ENCODE measurements at regions not wholly inside any gene's neighbourhood (a gene's known extent, or its start where the extent isn't known, plus 50 kb on each side); places are given as distances from the start of the nearest gene placed in this dataset.
"Not testable (repeated sequence)": the region's sequence is repeated elsewhere in the genome, so short reads cannot be mapped to it uniquely, and the experiment has no call there.

DNA sequence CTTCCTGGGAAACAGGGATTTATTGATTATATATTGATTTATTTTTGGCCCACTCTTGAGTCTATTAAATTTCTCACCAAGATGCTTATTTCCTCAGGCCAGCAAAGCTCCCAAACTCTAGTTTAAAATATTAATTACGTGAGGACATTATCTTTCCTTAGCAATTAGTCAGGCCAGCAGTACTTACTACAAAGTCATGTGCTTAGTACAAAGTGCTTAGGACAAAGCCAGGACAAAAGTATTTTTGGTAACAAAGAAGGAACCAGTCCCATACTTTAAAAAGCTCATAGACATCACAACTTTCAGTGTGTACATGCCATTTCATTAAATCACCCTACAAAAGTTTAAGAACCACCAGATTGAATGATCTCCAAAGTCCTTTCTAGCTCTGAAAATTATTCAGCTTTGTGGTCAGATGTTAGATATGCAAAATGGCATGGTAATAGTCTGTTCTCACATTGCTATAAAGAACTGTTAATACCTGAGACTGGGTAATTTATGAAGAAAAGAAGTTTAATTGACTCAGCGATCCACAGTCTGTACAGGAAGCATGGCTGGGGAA is 94.7 kb upstream of the PWP1 start:
- DNase-seq (ENCODE audit: low read depth): no peak

DNA sequence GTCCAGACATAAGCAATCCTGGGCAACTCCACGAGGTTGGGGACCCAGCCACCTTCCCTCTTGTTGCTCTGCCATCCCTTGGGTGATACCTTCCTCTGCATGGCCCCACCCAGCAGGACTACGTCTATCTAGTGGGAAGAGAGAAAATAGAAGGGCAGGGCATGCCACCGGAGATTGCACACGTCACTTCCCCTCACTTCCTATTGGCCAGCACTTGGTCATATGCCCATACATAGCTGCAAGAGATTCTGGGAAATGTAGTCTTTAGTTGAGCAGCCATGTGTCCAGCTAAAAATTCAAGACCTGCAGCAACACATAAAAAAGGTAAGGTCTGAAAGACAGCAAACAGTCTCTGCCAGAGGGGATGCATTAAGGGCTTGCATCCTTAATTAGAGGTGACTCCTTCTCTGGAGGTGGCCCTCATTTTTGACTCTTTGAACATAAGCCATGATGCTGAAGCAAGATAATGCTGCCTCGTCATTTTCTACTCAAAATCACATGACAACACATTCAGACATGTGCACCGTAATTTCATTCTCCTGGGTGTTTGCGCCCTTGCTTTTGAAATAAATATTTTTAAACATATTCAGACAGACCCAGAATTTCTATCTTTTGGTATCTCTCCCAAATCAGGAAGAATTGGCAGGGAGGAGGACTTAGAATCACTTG is 91.8 kb upstream of the PWP1 start:
- no peak for DNase-seq (ENCODE audit: low read depth)

DNA sequence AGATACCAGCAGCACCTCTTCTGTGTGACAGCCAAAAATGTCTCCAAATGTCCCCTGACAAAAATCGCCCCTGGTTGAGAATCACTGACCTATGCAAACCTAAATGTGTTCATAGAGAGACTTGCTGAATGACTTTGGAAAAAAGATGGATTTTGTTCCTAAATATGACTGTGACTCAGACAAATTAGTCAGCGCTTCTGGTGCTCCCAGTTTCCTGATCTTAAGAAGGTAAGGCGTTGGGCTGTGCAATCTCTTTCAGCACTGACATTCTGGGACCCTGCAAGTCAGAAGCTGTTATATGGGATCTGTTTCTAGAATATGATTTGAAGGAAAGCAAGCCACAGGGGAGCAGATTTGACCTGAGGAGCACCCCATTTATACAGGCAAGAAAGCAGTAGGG is 90.6 kb upstream of the PWP1 start:
- no peak for DNase-seq (ENCODE audit: low read depth)

DNA sequence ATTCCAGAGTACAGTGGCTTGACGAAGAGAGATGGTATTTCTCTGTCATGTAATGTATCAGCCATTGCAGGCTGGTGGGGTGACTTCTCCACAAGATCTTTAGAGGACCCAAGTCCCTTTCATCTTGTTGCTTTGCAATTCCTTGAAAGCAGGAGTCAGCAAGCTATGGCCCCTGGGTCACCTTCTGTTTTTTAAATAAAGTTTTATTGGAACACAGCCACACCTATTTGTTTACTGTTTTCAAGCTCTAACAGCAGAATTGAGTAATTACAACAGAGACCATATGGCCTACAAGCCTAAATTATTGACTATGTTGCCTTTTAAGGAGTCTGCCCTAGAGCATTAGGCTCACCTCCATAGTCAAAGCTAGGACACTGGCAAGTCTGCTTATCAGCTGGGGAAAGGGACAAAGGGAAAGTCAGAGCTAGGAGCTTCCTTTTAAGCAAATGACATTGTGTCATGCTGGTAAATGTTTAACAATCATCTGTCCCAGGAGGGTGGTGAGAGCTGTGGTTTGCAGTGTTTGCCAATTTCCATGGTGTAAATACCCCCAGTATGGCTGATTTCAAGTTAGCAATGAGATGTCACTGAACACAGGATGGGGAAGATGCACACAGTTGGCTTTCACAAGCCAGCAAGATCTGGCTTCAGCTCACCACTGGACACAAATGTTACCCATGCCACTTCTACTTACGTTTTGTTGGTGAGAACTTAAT is 87.7 kb upstream of the PWP1 start:
- DNase-seq (ENCODE audit: low read depth): no peak

DNA sequence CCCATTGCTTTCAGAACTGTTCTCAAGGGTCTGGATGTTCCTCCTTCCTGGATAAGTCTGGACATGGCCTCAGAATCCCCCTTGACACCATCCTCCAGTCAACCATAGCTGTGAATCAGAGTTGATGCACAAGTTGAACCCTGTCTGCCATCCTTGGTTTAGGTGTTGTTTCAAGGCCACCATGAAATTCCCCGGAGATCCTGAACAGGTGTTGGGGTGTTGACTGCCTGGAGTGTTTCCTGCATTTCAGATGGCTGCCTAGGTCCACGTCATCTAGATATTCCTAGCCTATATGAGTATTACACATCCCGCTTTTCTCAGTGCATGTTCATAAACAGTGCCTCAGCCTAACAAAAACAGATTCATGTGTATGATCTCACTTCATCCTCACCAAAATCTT is 86.7 kb upstream of the PWP1 start:
- no peak for DNase-seq (ENCODE audit: low read depth)

DNA sequence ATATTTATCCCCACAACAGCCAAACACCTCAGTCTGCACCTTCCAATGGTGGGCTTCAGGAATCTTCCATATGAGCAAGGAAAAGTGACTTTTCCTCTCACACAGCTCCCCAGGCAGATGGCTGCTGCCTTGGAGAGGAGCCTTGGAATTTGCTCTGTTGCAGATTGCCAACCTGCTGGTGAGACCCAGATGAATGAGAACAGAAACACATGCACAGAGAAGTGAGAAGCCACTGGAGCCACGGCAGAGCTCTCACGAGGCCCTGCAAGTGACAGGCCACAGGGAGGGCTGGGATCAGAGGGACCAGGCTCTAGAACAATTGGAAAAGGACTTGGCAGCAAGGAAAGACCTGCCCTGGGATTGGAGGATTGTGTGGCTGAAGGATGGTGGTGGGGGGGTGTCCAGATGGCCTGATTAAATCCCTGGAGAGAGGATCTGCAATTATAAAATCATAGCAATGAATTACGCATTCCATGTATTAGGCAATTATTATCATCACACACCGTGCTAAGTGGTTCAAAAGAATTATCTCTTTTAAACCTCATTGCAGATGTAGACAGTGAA is 84.9 kb upstream of the PWP1 start:
- no peak for DNase-seq (ENCODE audit: low read depth)

DNA sequence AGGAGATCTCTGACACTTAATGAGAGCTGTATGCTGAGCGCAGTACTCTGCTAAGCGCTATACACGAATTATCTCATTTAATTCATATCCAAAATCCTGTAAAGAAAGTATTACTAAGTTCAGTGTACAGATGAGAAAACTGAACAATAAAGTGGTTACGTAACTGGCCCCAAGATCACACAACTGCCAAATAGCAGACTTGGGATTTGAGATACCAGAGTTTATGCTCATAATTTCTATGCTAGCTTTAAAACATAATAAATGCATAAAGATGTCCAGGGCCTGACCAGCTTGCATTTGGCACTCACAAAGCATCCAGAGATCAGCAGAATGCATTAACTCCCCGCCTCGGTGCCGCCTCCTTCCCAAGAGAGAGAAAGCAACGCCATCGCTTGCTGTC is 83.2 kb upstream of the PWP1 start:
- no peak for DNase-seq (ENCODE audit: low read depth)

DNA sequence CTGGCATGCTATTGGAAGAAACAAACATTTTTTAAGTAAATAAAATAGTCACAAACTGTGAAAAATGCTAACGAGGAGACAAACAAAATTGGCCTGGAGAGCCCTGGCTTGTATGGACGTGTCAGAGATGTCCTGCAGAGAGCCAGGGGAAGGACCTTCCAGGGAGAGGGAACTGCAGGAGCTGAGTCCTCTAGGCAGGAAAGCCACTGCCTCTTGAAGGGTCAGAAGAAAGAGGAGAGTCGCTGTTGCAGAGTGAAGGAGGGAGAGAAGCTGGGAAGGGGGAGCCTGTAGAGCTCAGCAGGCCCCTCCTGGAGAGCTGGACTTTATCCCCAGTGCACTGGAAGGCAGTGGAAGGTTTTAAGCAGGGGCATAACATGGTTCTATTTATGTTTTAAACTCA is 80.3 kb upstream of the PWP1 start:
- no peak for DNase-seq (ENCODE audit: low read depth)

DNA sequence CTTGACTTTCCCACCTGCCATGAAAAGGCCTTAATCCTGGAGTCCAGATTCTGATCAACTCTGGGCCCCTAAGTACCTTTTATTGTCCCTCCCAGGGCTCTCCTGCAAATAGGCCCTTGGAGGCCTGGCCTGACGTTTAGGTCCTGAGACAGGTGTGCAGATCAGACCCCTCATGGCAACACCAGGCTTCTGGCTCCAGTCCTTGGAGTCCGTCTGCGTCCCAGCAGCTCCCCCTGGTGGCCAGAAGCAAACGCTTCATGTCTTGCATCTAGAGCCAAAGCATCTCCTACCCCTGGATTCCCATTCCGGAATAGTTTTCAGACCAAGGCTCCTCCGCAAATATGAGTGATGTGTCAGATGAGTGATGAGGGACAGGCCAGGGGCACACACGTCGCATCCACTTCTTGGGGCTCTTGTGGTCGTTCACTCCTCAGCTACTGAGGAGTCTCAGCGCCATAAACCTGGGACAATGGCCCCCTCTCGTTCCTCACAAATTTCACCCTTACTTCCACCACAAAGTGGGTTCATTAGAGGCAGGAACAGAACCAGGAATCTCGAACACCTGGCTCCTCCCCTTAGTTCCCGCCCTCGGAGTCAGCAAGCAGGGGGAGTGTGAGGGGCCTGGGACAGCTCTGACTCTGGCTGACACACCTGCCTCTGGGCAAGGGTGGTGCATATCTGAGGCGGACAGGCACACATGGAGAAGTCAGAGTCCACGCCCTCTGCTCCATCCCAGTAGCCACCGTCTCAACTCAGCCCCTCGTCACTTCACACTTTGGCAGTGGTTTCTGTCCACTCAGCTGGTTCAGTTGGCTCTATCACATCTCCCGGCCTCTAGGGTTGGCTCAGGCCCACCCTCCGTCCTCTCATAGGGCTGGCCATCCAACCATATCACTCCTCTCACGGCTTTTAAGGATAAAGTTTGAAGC is 77.9 kb upstream of the PWP1 start:
- DNase-seq (ENCODE audit: low read depth): peak; percentile 59

DNA sequence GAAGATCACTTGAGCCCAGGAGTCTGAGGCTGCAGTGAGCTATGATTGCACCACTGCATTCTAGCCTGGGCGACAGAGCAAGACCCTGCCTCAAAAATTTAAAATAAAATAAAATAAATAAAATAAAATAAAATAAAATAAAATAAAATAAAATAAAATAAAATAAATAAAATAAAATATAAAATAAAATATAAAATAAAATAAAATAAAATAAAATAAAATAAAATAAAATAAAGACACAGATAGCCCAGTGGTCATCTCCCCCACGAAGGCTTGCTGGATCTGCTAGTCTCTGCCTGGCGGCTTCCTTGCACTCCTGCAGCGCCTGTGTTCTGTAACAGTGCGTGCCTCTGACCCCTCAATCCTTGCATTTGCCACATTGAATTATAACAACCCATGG is 76.8 kb upstream of the PWP1 start:
- not testable (repeated sequence) for DNase-seq (ENCODE audit: low read depth)

DNA sequence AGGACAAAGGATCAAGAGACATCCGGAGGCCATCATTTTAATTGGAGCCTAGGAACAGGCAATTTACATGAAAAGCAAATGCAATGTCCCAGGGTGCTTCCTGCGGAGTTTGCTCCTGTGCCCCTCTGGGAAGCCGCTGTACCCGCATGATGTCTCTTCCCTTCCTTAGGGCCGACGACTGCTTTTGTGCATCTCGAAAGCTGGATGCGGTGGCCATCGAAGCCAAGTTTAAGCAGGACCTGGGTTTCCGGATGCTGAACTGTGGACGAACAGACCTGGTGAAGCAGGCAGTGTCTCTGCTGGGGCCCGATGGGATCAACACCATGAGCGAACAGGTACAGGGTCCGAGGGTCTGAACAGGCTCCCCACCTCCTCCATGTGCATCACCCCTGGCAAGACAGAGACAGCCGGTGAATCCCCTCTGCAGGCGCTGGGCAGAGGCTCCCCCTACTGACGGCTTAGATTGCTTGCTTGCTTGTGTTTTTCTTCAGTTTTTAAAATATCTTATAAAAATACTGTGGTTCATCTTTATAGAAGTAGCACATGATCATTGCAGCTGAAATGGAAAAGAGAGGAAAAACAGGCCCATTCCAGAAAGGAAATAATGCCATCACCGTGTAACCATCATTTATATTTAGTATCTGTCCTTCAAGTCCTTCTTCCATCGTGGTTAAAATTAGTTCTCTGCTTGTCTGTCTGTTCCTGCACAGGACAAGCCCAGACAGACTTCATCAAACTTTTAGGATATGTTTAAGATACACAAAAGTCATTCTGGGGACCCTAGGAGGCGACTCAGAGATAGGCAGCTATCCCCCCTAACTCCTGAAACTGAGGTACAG is 75.4 kb upstream of the PWP1 start:
- DNase-seq (ENCODE audit: low read depth): no peak

DNA sequence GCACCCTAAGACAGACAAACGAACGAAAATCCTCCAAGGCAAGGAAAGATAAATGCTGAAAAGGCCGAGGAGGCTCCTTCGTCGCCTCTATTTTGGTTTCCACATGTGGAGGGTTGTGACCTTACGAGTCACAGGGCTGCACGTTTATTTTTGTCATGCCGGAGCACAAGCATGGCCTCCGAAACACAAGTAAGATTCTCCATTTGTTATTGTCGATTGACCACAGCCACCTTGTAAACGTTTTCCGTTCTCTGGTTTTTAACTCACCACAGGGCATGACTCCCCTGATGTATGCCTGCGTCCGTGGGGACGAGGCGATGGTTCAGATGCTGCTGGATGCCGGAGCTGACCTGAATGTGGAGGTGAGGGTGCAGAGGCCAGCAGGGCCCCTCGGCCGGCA is 73.1 kb upstream of the PWP1 start:
- DNase-seq (ENCODE audit: low read depth): no peak

DNA sequence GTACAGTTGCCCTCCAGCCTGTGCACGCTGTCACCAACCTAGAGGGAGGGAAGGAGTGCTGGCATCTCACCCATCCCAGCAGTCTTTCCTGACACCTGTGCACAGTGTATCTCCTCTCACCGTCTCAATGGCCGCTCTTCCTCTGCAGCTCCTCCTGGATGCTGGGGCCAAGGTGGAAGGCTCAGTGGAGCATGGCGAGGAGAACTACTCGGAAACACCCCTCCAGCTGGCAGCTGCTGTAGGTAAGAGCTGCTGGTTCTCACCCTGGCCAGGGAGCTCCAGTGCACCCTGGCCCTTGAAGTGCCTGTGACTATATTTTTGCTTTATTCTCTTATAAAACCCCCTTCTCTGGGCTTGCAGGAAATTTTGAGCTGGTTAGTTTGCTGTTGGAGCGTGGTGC is 68.7 kb upstream of the PWP1 start:
- no peak for DNase-seq (ENCODE audit: low read depth)

DNA sequence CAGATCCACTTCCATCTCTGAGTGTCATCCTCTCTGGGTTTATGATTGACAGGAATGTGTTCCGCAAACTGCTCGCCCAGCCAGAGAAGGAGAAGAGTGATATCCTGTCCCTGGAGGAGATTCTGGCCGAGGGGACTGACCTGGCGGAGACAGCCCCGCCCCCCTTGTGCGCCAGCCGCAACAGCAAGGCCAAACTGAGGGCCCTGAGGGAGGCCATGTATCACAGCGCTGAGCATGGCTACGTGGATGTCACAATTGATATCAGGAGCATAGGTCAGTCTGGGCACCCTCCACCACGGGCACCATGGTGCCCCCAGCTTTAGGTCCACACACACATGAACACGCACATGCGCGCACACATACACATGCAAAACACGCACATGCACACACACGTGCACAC is 67.5 kb upstream of the PWP1 start:
- no peak for DNase-seq (ENCODE audit: low read depth)

DNA sequence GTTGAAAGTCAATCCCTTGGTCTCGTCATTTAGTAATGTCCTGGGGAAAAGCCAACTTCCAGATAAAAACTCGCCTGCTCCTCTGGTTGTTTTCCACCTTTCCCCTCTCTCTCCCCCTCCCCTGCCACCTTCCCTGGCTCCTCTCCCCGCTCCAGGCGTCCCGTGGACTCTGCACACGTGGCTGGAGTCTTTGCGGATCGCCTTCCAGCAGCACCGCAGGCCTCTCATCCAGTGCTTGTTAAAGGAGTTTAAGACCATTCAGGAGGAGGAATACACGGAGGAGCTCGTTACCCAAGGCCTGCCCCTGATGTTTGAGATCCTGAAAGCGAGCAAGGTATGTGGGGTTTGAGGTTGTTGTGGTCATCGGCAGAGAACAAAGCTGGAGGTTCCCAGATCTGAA is 65.8 kb upstream of the PWP1 start:
- DNase-seq (ENCODE audit: low read depth): no peak

DNA sequence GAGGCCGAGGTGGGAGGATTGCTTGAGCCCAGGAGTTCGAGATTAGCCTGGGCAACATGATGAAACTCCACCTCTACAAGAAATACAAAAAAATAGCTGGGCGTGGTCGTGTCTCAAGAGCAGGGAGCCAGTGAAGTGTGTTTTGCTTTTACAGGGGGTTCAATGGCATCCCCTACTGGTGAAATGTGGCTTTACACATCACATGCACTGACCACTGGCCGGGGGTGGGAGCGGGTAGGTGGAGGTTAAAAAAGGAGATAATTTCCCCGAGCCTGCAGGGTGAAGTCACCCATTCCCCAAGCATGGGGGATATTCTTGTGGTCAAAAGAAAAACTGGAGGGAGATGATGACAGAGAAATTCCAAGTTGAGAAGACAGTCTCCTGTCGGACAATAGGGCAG is 63.6 kb upstream of the PWP1 start:
- DNase-seq (ENCODE audit: low read depth): no peak

DNA sequence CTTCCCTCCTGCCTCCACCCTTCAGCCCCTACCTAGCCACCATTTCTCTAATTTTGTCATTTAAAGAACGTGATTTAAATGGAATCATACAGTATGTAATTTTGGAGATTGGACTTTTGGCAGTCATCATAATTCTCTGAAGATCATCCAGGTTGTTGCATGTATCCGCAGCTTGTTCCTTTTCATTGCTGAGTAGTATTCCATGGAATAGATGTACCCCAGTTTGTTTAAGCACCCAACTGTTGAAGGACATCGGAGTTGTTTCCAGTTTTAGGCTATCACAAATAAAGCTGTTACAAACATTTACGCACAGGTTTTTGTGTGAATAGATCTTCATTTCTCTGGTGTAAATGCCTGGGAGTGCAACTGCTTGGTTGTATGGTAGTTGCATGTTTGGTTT is 61.1 kb upstream of the PWP1 start:
- no peak for DNase-seq (ENCODE audit: low read depth)

DNA sequence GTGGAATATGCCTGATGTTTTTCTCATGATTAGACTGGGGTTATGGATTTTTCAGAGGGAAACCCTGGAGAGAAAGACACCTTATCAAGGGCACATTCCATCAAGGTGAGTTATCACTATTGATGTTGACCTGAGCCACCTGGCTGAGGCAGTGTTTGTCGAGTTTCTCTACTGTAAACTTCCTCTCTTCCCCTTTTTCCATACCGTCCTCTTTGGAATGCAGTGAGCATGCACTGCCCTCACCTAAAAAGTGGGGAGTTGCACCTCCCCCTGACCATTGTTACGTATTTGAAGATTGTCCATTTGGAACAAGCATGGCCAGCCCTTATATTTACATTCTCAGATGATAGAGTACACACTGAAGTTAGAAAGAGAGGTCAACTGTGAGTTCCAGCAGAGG is 53.9 kb upstream of the PWP1 start:
- no peak for DNase-seq (ENCODE audit: low read depth)

DNA sequence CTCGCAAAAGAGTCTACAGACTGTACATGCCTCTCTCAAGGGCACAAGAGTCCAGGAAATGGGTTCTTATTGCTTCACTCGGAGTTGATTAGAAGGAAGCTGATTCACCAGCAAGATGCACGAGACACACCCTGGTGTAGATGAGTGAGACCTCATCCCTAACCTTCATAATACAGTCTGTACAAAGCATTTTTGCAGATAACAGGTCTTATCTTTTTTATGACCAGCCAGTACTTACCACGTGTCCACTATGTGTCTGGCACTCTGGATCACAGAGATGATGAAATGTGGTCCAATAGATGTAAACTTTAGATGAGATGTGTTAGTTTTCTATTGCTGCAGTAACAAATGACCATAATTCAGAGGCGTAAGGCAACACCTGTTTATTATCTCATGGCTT is 53.4 kb upstream of the PWP1 start:
- no peak for DNase-seq (ENCODE audit: low read depth)

DNA sequence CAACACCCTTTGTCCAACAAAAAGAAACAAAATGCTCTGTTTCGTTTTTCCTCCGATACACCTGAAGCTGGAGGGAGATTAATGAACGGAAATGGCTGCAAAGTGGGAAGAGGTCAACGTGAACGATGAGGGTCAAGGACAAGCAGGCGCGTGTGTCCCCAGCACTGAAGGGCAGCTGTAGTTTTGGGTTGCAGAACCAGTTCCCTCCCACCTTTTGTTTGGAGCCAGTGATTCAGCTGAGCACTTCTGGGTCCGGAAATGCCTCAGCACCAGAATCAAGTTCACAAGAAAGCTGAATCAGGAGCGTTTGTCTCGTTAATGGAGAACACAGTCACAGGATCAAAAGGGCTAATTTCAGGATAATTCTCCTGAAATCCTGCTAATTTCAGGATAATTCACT is 51.1 kb upstream of the PWP1 start:
- DNase-seq (ENCODE audit: low read depth): no peak

DNA sequence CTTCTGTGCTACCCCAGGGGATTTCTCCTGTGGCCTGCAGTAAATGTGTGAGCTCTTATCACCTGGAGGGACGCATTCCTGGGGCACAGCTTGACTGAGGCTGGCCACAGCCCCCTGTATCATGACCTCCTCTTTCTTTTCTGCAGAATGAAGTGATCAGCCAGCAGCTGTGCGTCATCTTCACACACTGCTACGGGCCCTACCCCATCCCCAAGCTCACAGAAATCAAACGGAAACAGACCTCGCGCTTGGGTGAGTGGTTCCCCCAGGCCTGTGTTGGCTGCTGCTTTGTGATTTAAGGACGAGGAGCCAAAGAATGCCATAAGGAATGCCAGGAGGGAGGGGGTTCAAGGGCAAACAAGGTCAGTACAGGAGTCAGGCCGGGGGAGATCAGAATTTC is 50.5 kb upstream of the PWP1 start:
- no peak for DNase-seq (ENCODE audit: low read depth)
